ENCODE measurements at regions not wholly inside any gene's neighbourhood (a gene's known extent, or its start where the extent isn't known, plus 50 kb on each side); places are given as distances from the start of the nearest gene placed in this dataset.

DNA sequence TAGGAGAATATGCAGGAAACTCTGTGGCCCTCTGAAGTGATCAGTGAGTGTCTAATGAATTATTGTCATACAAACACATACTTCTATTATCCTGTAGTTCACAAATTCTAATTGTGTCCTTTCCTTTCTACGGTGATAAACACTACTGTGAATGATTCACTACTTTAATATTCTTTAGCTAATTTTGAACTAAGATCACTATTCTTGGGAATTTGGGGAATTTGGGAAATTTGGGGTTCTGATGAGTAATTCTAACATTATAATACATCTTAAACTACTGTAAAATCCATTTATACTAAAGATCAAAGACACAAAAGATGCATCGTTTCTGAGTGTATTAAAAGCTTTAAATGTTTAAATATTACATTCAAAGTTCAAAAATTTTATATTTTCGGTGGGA is 1287.2 kb upstream of the CITED2 start:
- Histone ChIP-seq H4K8ac (ENCODE audit: low read length) (no peak overlapping the region), H3K4ac (ENCODE audit: low read depth in 1 of 2, low read length in 2 of 2) (no peak overlapping the region), H3K9ac (ENCODE audit: low read length) (peak overlapping the region; percentile 25), H3K79me1 (replicated peaks; ENCODE audit: low read length, poor library complexity, severe bottlenecking) (no peaks in the 10 kb centered on the region), H4K91ac (ENCODE audit: low read length) (no peak overlapping the region), H2BK12ac (ENCODE audit: low read length in 2 of 2) (no peak overlapping the region), H3K18ac (ENCODE audit: low read depth in 1 of 2, low read length in 2 of 2) (no peak overlapping the region), H2AFZ (ENCODE audit: low read depth, low read length) (no peak overlapping the region), H3K14ac (ENCODE audit: low read length in 2 of 2) (no peak overlapping the region), H3K4me3 (ENCODE audit: insufficient read depth in 1 of 2, low read depth in 1 of 2, low read length in 2 of 2) (peak overlapping the region in 1 of 2 experiments; percentile 20), H3K4me1 (ENCODE audit: control insufficient read depth, insufficient read depth, low read depth, low read length) (no peaks in the 10 kb centered on the region), H3K4me2 (ENCODE audit: low read length, poor library complexity, severe bottlenecking) (no peak overlapping the region), H3K27ac (ENCODE audit: low read length, poor library complexity, severe bottlenecking) (no peak overlapping the region), H2BK15ac (ENCODE audit: low read depth, poor library complexity, severe bottlenecking) (no peak overlapping the region), H3K27me3 (ENCODE audit: control insufficient read depth in 1 of 2, insufficient read depth in 1 of 2, low read length in 2 of 2) (no peaks in the 10 kb centered on the region), H2BK5ac (ENCODE audit: low read depth, low read length, poor library complexity, severe bottlenecking) (no peak overlapping the region), H2AK5ac (ENCODE audit: low read length, severe bottlenecking) (no peak overlapping the region), H3K9me3 (ENCODE audit: control insufficient read depth, low read length) (no peaks in the 10 kb centered on the region), H2BK120ac (ENCODE audit: low read depth, low read length) (no peak overlapping the region), H3K23ac (ENCODE audit: low read length in 2 of 2) (no peak overlapping the region), H3K36me3 (ENCODE audit: control insufficient read depth in 1 of 2, insufficient read depth in 2 of 2, low read depth in 1 of 2, low read length in 2 of 2) (no peaks in the 10 kb centered on the region)
- DNase-seq = no peak
- no CpG with 5 or more reads among the region's 3 CpGs for WGBS

DNA sequence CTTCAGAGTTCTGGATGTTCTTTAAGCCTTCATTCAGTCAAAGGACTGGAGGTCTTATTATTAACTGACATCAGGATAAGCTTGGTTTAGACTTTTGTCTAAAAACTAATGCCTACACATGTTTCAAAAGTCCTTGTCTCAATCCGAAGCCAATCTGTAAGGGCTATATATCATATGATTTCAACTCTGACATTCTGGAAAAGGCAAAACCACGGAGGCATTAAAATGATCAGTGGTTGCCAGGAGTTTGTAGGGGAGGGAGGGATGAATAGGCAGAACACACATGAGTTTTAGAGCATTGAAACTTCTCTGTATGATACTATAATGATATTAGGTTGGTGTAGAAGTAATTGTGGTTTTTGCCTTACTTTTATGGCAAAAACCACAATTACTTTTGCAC is 1285.8 kb upstream of the CITED2 start:
- H3K23ac ChIP-seq (ENCODE audit: low read length in 2 of 2) = no peak overlapping the region
- H3K4ac ChIP-seq (ENCODE audit: low read depth in 1 of 2, low read length in 2 of 2) = no peak overlapping the region
- H3K4me3 ChIP-seq (ENCODE audit: insufficient read depth in 1 of 2, low read depth in 1 of 2, low read length in 2 of 2) = no peak overlapping the region
- 39% methylated on average over 2 of the region's 2 CpGs for WGBS
- no peak overlapping the region for H4K91ac ChIP-seq (ENCODE audit: low read length)
- H3K27ac ChIP-seq (ENCODE audit: low read length, poor library complexity, severe bottlenecking) = peak overlapping the region; percentile 26
- H2BK5ac ChIP-seq (ENCODE audit: low read depth, low read length, poor library complexity, severe bottlenecking) = no peak overlapping the region
- H2BK15ac ChIP-seq (ENCODE audit: low read depth, poor library complexity, severe bottlenecking) = no peak overlapping the region
- no peak overlapping the region for H3K9ac ChIP-seq (ENCODE audit: low read length)
- no peak for DNase-seq
- H4K8ac ChIP-seq (ENCODE audit: low read length) = no peak overlapping the region
- H3K9me3 ChIP-seq (ENCODE audit: control insufficient read depth, low read length) = no peaks in the 10 kb centered on the region
- H3K79me1 ChIP-seq (replicated peaks; ENCODE audit: low read length, poor library complexity, severe bottlenecking) = no peaks in the 10 kb centered on the region
- no peak overlapping the region for H2AK5ac ChIP-seq (ENCODE audit: low read length, severe bottlenecking)
- no peaks in the 10 kb centered on the region for H3K27me3 ChIP-seq (ENCODE audit: control insufficient read depth in 1 of 2, insufficient read depth in 1 of 2, low read length in 2 of 2)
- H2BK12ac ChIP-seq (ENCODE audit: low read length in 2 of 2) = no peak overlapping the region
- H3K4me2 ChIP-seq (ENCODE audit: low read length, poor library complexity, severe bottlenecking) = no peak overlapping the region
- no peak overlapping the region for H3K14ac ChIP-seq (ENCODE audit: low read length in 2 of 2)
- H2AFZ ChIP-seq (ENCODE audit: low read depth, low read length) = no peak overlapping the region
- no peak overlapping the region for H2BK120ac ChIP-seq (ENCODE audit: low read depth, low read length)
- H3K36me3 ChIP-seq (ENCODE audit: control insufficient read depth in 1 of 2, insufficient read depth in 2 of 2, low read depth in 1 of 2, low read length in 2 of 2) = no peaks in the 10 kb centered on the region
- no peaks in the 10 kb centered on the region for H3K4me1 ChIP-seq (ENCODE audit: control insufficient read depth, insufficient read depth, low read depth, low read length)
- H3K18ac ChIP-seq (ENCODE audit: low read depth in 1 of 2, low read length in 2 of 2) = no peak overlapping the region

DNA sequence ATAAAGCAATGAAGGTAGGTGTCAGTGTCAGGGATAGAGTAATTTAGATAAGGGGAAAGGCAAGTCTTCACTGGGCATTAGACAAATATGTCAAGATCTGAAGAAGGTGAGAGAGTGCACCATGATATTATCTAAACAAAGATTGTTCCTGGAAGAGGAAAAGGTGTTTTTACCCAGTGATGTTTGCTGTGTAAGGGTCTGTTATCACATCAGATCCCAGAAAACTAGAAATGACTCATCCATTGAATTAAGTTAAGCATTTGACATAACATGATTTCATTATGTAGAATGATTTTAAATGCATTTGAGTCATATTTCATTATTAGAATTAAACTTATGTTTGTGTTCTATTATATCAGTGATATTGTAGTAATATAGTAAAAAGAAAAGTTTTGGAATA is 1279.5 kb upstream of the CITED2 start:
- Histone ChIP-seq H2BK12ac (ENCODE audit: low read length in 2 of 2) (no peak overlapping the region), H3K79me1 (replicated peaks; ENCODE audit: low read length, poor library complexity, severe bottlenecking) (no peaks in the 10 kb centered on the region), H3K36me3 (ENCODE audit: control insufficient read depth in 1 of 2, insufficient read depth in 2 of 2, low read depth in 1 of 2, low read length in 2 of 2) (no peaks in the 10 kb centered on the region), H2BK15ac (ENCODE audit: low read depth, poor library complexity, severe bottlenecking) (no peak overlapping the region), H2AK5ac (ENCODE audit: low read length, severe bottlenecking) (no peak overlapping the region), H2BK120ac (ENCODE audit: low read depth, low read length) (no peak overlapping the region), H3K18ac (ENCODE audit: low read depth in 1 of 2, low read length in 2 of 2) (no peak overlapping the region), H4K91ac (ENCODE audit: low read length) (no peak overlapping the region), H2BK5ac (ENCODE audit: low read depth, low read length, poor library complexity, severe bottlenecking) (peak overlapping the region; percentile 12), H3K4me1 (ENCODE audit: control insufficient read depth, insufficient read depth, low read depth, low read length) (no peaks in the 10 kb centered on the region), H3K9me3 (ENCODE audit: control insufficient read depth, low read length) (peaks cover 5% of the 10 kb centered on the region), H3K23ac (ENCODE audit: low read length in 2 of 2) (no peak overlapping the region), H3K4ac (ENCODE audit: low read depth in 1 of 2, low read length in 2 of 2) (no peak overlapping the region), H4K8ac (ENCODE audit: low read length) (no peak overlapping the region), H3K4me3 (ENCODE audit: insufficient read depth in 1 of 2, low read depth in 1 of 2, low read length in 2 of 2) (no peak overlapping the region), H3K27ac (ENCODE audit: low read length, poor library complexity, severe bottlenecking) (peak overlapping the region; percentile 76), H2AFZ (ENCODE audit: low read depth, low read length) (no peak overlapping the region), H3K9ac (ENCODE audit: low read length) (no peak overlapping the region), H3K14ac (ENCODE audit: low read length in 2 of 2) (no peak overlapping the region), H3K27me3 (ENCODE audit: control insufficient read depth in 1 of 2, insufficient read depth in 1 of 2, low read length in 2 of 2) (no peaks in the 10 kb centered on the region), H3K4me2 (ENCODE audit: low read length, poor library complexity, severe bottlenecking) (no peak overlapping the region)
- no peak for DNase-seq

DNA sequence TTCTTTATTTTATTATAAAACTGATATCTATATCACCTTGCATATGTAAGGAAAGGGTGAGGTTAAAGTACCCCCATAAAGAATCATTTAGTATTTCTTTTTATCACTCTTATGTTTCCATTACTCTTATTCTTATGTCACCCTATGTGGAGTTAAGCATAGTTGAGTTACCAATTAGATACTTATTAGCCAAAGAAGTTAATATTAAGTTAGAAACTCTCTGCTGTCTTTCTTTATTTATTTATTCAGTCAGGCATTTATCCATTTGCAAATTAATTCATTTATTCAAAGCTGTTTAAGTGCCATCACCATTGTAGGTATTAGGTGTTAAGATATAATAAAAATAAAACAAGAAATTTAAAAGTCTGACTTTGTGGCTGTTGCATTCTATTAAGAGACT is 1279.1 kb upstream of the CITED2 start:
- Histone ChIP-seq H3K4me2 (ENCODE audit: low read length, poor library complexity, severe bottlenecking) (no peak overlapping the region), H3K4ac (ENCODE audit: low read depth in 1 of 2, low read length in 2 of 2) (no peak overlapping the region)

More for the DNA sequence above, 1279.1 kb upstream of the CITED2 start:
- Histone ChIP-seq H3K4me1 (ENCODE audit: control insufficient read depth, insufficient read depth, low read depth, low read length) (no peaks in the 10 kb centered on the region), H3K23ac (ENCODE audit: low read length in 2 of 2) (no peak overlapping the region), H4K91ac (ENCODE audit: low read length) (no peak overlapping the region), H4K8ac (ENCODE audit: low read length) (no peak overlapping the region), H2BK5ac (ENCODE audit: low read depth, low read length, poor library complexity, severe bottlenecking) (no peak overlapping the region), H3K14ac (ENCODE audit: low read length in 2 of 2) (no peak overlapping the region), H3K36me3 (ENCODE audit: control insufficient read depth in 1 of 2, insufficient read depth in 2 of 2, low read depth in 1 of 2, low read length in 2 of 2) (no peaks in the 10 kb centered on the region), H3K27me3 (ENCODE audit: control insufficient read depth in 1 of 2, insufficient read depth in 1 of 2, low read length in 2 of 2) (no peaks in the 10 kb centered on the region), H2BK15ac (ENCODE audit: low read depth, poor library complexity, severe bottlenecking) (no peak overlapping the region), H3K9me3 (ENCODE audit: control insufficient read depth, low read length) (peaks cover 7% of the 10 kb centered on the region), H2BK12ac (ENCODE audit: low read length in 2 of 2) (no peak overlapping the region), H2AFZ (ENCODE audit: low read depth, low read length) (no peak overlapping the region), H3K9ac (ENCODE audit: low read length) (no peak overlapping the region), H3K4me3 (ENCODE audit: insufficient read depth in 1 of 2, low read depth in 1 of 2, low read length in 2 of 2) (no peak overlapping the region), H2BK120ac (ENCODE audit: low read depth, low read length) (no peak overlapping the region), H3K27ac (ENCODE audit: low read length, poor library complexity, severe bottlenecking) (peak overlapping the region; percentile 76), H3K79me1 (replicated peaks; ENCODE audit: low read length, poor library complexity, severe bottlenecking) (no peaks in the 10 kb centered on the region), H3K18ac (ENCODE audit: low read depth in 1 of 2, low read length in 2 of 2) (no peak overlapping the region), H2AK5ac (ENCODE audit: low read length, severe bottlenecking) (no peak overlapping the region)
- no peak for DNase-seq
